ENCODE measurements at regions not wholly inside any gene's neighbourhood (a gene's known extent, or its start where the extent isn't known, plus 50 kb on each side); places are given as distances from the start of the nearest gene placed in this dataset.

GRCh38 chr1:217244971-217245370 is 385.9 kb downstream of the GPATCH2 start:
- no peak for TF ChIP-seq EP300 (IDR thresholded peaks at IDR 0.05; ENCODE audit: borderline replicate concordance)
- no peak for TF ChIP-seq USF1 (IDR thresholded peaks at IDR 0.05)
- no peak for TF ChIP-seq ZBTB7A (IDR thresholded peaks at IDR 0.05; ENCODE audit: low read depth)
- TF ChIP-seq TCF12 (IDR thresholded peaks at IDR 0.05; ENCODE audit: low read depth) = no peak
- no peak for TF ChIP-seq YY1 (IDR thresholded peaks at IDR 0.05; ENCODE audit: low read depth)

DNA sequence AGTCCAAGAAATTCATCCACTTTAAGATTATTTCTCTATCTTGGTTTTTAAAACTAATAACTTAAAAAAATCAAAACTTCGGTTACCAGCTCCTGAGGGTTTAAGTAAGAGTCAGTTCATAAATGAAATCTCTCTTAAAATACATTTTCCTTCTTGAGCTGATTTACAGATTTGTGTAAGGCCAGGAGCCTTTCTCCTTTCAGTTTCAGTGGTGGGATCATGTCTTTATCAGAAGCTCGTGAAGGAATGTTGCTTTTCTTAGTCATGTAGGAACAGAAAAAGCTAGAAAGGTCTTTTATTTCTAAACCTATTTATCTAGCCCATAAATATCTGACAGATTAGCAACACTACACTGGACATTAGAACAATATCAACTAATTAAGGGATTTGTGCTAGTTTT is 390.2 kb downstream of the GPATCH2 start:
- TF ChIP-seq NFIC (IDR thresholded peaks at IDR 0.05) (no peak), TCF12 (IDR thresholded peaks at IDR 0.05; ENCODE audit: low read depth) (no peak), EGR1 (IDR thresholded peaks at IDR 0.05) (no peak), CREB1 (IDR thresholded peaks at IDR 0.05; ENCODE audit: low read depth) (no peak), TEAD4 (IDR thresholded peaks at IDR 0.05) (no peak), TAF1 (IDR thresholded peaks at IDR 0.05; ENCODE audit: low read depth) (no peak), EP300 (IDR thresholded peaks at IDR 0.05; ENCODE audit: borderline replicate concordance) (no peak), ZBTB7A (IDR thresholded peaks at IDR 0.05; ENCODE audit: low read depth) (no peak), MAX (IDR thresholded peaks at IDR 0.05) (no peak)

- TF ChIP-seq NFIC (IDR thresholded peaks at IDR 0.05) = no peak
- no peak for TF ChIP-seq TEAD4 (IDR thresholded peaks at IDR 0.05)
- no peak for TF ChIP-seq CEBPB (IDR thresholded peaks at IDR 0.05)
- TF ChIP-seq TCF12 (IDR thresholded peaks at IDR 0.05; ENCODE audit: low read depth) = no peak
- TF ChIP-seq TAF1 (IDR thresholded peaks at IDR 0.05; ENCODE audit: low read depth) = no peak
- TF ChIP-seq CREB1 (IDR thresholded peaks at IDR 0.05; ENCODE audit: low read depth) = no peak
- no peak for TF ChIP-seq FOXM1 (IDR thresholded peaks at IDR 0.05; ENCODE audit: borderline replicate concordance, low read depth)
- TF ChIP-seq USF1 (IDR thresholded peaks at IDR 0.05) = no peak
- TF ChIP-seq MAX (IDR thresholded peaks at IDR 0.05) = no peak
- no peak for TF ChIP-seq ZBTB7A (IDR thresholded peaks at IDR 0.05; ENCODE audit: low read depth)
- TF ChIP-seq EGR1 (IDR thresholded peaks at IDR 0.05) = no peak
- no peak for TF ChIP-seq EP300 (IDR thresholded peaks at IDR 0.05; ENCODE audit: borderline replicate concordance)
- no peak for TF ChIP-seq RAD21 (IDR thresholded peaks at IDR 0.05; ENCODE audit: low read depth)
- no peak for TF ChIP-seq YY1 (IDR thresholded peaks at IDR 0.05; ENCODE audit: low read depth)
- TF ChIP-seq REST (IDR thresholded peaks at IDR 0.05; ENCODE audit: low read depth) = no peak
Measured at GRCh38 chr1:217238945-217239344, 391.9 kb downstream of the GPATCH2 start.

DNA sequence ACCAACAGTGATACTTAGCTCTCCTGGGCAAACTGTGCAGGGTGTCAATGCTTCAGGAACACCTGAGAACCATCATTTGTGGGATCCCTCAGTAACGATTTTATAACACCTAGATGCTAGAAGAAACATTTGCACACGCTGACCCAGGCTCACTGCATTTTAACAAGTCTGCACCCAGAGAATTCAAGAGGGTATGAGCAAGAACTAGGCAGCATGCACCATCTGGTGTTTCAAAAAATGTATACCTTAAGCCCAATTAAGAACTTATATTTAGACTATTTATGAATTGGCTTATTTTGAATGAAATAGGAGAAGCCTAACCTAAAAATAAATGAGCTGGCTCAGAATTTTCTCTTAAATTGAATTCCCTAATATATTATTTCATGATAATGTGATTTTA is 400.5 kb downstream of the GPATCH2 start:
- TF ChIP-seq YY1 (IDR thresholded peaks at IDR 0.05; ENCODE audit: low read depth) = no peak
- no peak for TF ChIP-seq EP300 (IDR thresholded peaks at IDR 0.05; ENCODE audit: borderline replicate concordance)
- no peak for TF ChIP-seq CREB1 (IDR thresholded peaks at IDR 0.05; ENCODE audit: low read depth)
- no peak for TF ChIP-seq TCF12 (IDR thresholded peaks at IDR 0.05; ENCODE audit: low read depth)
- TF ChIP-seq ZBTB7A (IDR thresholded peaks at IDR 0.05; ENCODE audit: low read depth) = no peak
- no peak for TF ChIP-seq EGR1 (IDR thresholded peaks at IDR 0.05)
- TF ChIP-seq MAX (IDR thresholded peaks at IDR 0.05) = no peak
- TF ChIP-seq TEAD4 (IDR thresholded peaks at IDR 0.05) = no peak
- no peak for TF ChIP-seq CEBPB (IDR thresholded peaks at IDR 0.05)
- TF ChIP-seq NFIC (IDR thresholded peaks at IDR 0.05) = no peak
- no peak for TF ChIP-seq USF1 (IDR thresholded peaks at IDR 0.05)
- TF ChIP-seq RAD21 (IDR thresholded peaks at IDR 0.05; ENCODE audit: low read depth) = no peak
- TF ChIP-seq FOXM1 (IDR thresholded peaks at IDR 0.05; ENCODE audit: borderline replicate concordance, low read depth) = no peak
- TF ChIP-seq TAF1 (IDR thresholded peaks at IDR 0.05; ENCODE audit: low read depth) = no peak
- no peak for TF ChIP-seq REST (IDR thresholded peaks at IDR 0.05; ENCODE audit: low read depth)

DNA sequence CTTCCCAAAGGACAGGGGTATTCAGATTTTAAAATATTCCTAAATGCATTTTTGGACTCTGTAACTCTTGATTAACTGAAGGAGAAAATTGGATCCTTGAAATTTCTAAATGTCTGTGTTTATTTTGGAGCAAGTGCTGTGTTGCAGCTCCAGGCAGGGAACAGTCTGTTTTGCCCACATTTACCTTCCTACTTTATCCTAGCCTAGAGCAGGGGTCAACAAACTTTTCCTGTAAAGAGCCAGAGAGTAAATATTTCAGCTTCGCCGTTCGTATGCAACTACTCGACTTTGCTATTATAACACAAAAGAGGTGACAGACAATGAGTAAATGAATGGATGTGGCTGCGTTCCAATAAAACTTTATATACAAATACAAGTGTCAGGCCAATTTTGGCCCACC is 402.2 kb downstream of the GPATCH2 start:
- TF ChIP-seq CREB1 (IDR thresholded peaks at IDR 0.05; ENCODE audit: low read depth) (no peak), RAD21 (IDR thresholded peaks at IDR 0.05; ENCODE audit: low read depth) (no peak), FOXM1 (IDR thresholded peaks at IDR 0.05; ENCODE audit: borderline replicate concordance, low read depth) (no peak), EP300 (IDR thresholded peaks at IDR 0.05; ENCODE audit: borderline replicate concordance) (no peak), EGR1 (IDR thresholded peaks at IDR 0.05) (no peak), YY1 (IDR thresholded peaks at IDR 0.05; ENCODE audit: low read depth) (no peak), MAX (IDR thresholded peaks at IDR 0.05) (no peak), ZBTB7A (IDR thresholded peaks at IDR 0.05; ENCODE audit: low read depth) (no peak), TAF1 (IDR thresholded peaks at IDR 0.05; ENCODE audit: low read depth) (no peak), CEBPB (IDR thresholded peaks at IDR 0.05) (no peak), USF1 (IDR thresholded peaks at IDR 0.05) (no peak), REST (IDR thresholded peaks at IDR 0.05; ENCODE audit: low read depth) (no peak), NFIC (IDR thresholded peaks at IDR 0.05) (no peak), TCF12 (IDR thresholded peaks at IDR 0.05; ENCODE audit: low read depth) (no peak), TEAD4 (IDR thresholded peaks at IDR 0.05) (no peak)
